H1 (cell line): ENCODE measurements at regions not wholly inside any gene's neighbourhood (a gene's known extent, or its start where the extent isn't known, plus 50 kb on each side); places are given as distances from the start of the nearest gene placed in this dataset.

Experiments
- CTCF ChIA-PET: fragments of 300-600 bp; sonication (Branson Sonifier 250); formaldehyde crosslinking; loops from one replicate; lab custom pipeline; 2021; ENCODE audit not compliant: partially characterized antibody; lab: Charles Lee
- POLR2A ChIA-PET: fragments of 300-600 bp; sonication (Branson Sonifier 250); formaldehyde crosslinking; loops from one replicate; lab custom pipeline; 2021; ENCODE audit warnings: inconsistent platforms; ENCODE audit not compliant: partially characterized antibody; lab: Charles Lee
- DNase-seq, 2 experiments: peaks; one replicate each; pipeline versions ENCODE4 v3.0.0 to v3.0.0-alpha.2; 2010 to 2022; ENCODE audit warnings: low spot score in 2 of 2, low read depth in 1 of 2, mixed read lengths in 1 of 2
- FAIRE-seq: peaks from 2 replicates; lab custom pipeline; 2011; peaks lifted over from hg19 to GRCh38; lab: Jason Lieb, UNC
- H2AFZ ChIP-seq: 2 replicates; pipeline ENCODE4 v1.8.1; 2012; ENCODE audit warnings: low read length, inconsistent platforms
- H2AK5ac ChIP-seq: 2 replicates; pipeline ENCODE4 v1.6.1; 2013; ENCODE audit warnings: low read depth, low read length
- H2BK120ac ChIP-seq: replicated peaks from 2 replicates; pipeline ENCODE3; 2013; ENCODE audit warnings: low read depth, low read length, inconsistent platforms
- H2BK12ac ChIP-seq: 2 replicates; pipeline ENCODE4 v1.6.1; 2013; ENCODE audit warnings: low read depth, low read length
- H2BK15ac ChIP-seq: 2 replicates; pipeline ENCODE4 v1.6.1; 2013; ENCODE audit warnings: low read length
- H2BK20ac ChIP-seq: 2 replicates; pipeline ENCODE4 v1.6.1; 2013; ENCODE audit warnings: low read length
- H2BK5ac ChIP-seq: 2 replicates; pipeline ENCODE4 v1.6.1; 2013; ENCODE audit warnings: low read depth, low read length
- H3K14ac ChIP-seq: 2 replicates; pipeline ENCODE4 v1.6.1; 2013; ENCODE audit warnings: inconsistent platforms; ENCODE audit not compliant: insufficient read length
- H3K18ac ChIP-seq: 2 replicates; pipeline ENCODE4 v1.6.1; 2013; ENCODE audit warnings: low read length; ENCODE audit errors: extremely low read depth
- H3K23ac ChIP-seq: 2 replicates; pipeline ENCODE4 v1.6.1; 2013; ENCODE audit warnings: inconsistent platforms; ENCODE audit not compliant: insufficient read length
- H3K23me2 ChIP-seq: 2 replicates; pipeline ENCODE4 v1.6.1; 2013; ENCODE audit warnings: low read depth, low read length
- H3K27ac ChIP-seq: 2 replicates; pipeline ENCODE4 v1.6.1; 2011; ENCODE audit warnings: low read depth, low read length, inconsistent platforms
- H3K27me3 ChIP-seq, 4 experiments: replicated peaks in 1 of 4; 1 replicate in 1 of 4; 2 replicates in 3 of 4; pipeline versions ENCODE4 v1.6.1 to v1.8.1; 2011 to 2013; ENCODE audit warnings: low read length in 3 of 4, mild to moderate bottlenecking in 3 of 4, inconsistent platforms in 2 of 4, mixed read lengths in 2 of 4, moderate library complexity in 1 of 4; ENCODE audit not compliant: control insufficient read depth in 3 of 4, insufficient read depth in 3 of 4; ENCODE audit errors: extremely low read depth in 1 of 4
- H3K36me3 ChIP-seq, 4 experiments: 2 replicates each; pipeline versions ENCODE4 v1.6.1 to v1.8.1; 2011 to 2013; ENCODE audit warnings: mild to moderate bottlenecking in 4 of 4, low read length in 3 of 4, moderate library complexity in 2 of 4, control low read depth in 1 of 4, inconsistent platforms in 1 of 4; ENCODE audit not compliant: insufficient read depth in 4 of 4, control insufficient read depth in 2 of 4
- H3K4ac ChIP-seq: replicated peaks from 2 replicates; pipeline ENCODE3; 2013; ENCODE audit warnings: low read length, low read depth, mixed read lengths, inconsistent platforms; ENCODE audit not compliant: insufficient read length
- H3K4me1 ChIP-seq, 4 experiments: replicated peaks in 1 of 4; 1 replicate in 1 of 4; 2 replicates in 3 of 4; pipeline versions ENCODE4 v1.6.1 to v1.8.1; 2011 to 2013; ENCODE audit warnings: low read length in 3 of 4, inconsistent platforms in 2 of 4, mixed read lengths in 1 of 4; ENCODE audit not compliant: insufficient read depth in 4 of 4, control insufficient read depth in 3 of 4
- H3K4me2 ChIP-seq, 2 experiments: 2 replicates each; pipeline versions ENCODE4 v1.6.1 to v1.8.1; 2011 to 2013; ENCODE audit warnings: low read depth in 2 of 2, low read length in 2 of 2, control low read depth in 1 of 2, inconsistent platforms in 1 of 2, mild to moderate bottlenecking in 1 of 2; ENCODE audit not compliant: insufficient read depth in 1 of 2
- H3K4me3 ChIP-seq, 4 experiments: fragments of 200-600, 300-600 bp in 1 of 4; sonication (generic), shearing (Covaris generic), sonication (Bioruptor Twin) in 1 of 4; 2 replicates each; pipeline versions ENCODE4 v1.5.1 to v1.8.1; 2011 to 2016; ENCODE audit warnings: low read length in 4 of 4, low read depth in 3 of 4, control low read depth in 2 of 4, inconsistent platforms in 2 of 4, mild to moderate bottlenecking in 2 of 4, mixed read lengths in 1 of 4, moderate library complexity in 1 of 4; ENCODE audit not compliant: insufficient read depth in 2 of 4; ENCODE audit errors: extremely low read depth in 1 of 4
- H3K56ac ChIP-seq: replicated peaks from 2 replicates; pipeline ENCODE3; 2013; ENCODE audit warnings: low read depth, mild to moderate bottlenecking, mixed read lengths, low read length, inconsistent platforms; ENCODE audit not compliant: insufficient read length
- H3K79me1 ChIP-seq: 2 replicates; pipeline ENCODE4 v1.6.1; 2013; ENCODE audit warnings: low read depth, low read length, control low read depth
- H3K79me2 ChIP-seq, 2 experiments: 2 replicates each; pipeline versions ENCODE4 v1.6.1 to v1.8.1; 2012 to 2013; ENCODE audit warnings: low read length in 2 of 2, mild to moderate bottlenecking in 2 of 2, inconsistent platforms in 1 of 2; ENCODE audit not compliant: insufficient read depth in 2 of 2, control insufficient read depth in 1 of 2
- H3K9ac ChIP-seq, 4 experiments: replicated peaks in 1 of 4; 1 replicate in 1 of 4; 2 replicates in 3 of 4; pipeline versions ENCODE4 v1.6.1 to v1.8.1; 2011 to 2013; ENCODE audit warnings: low read depth in 3 of 4, low read length in 3 of 4, control low read depth in 2 of 4, mild to moderate bottlenecking in 2 of 4, moderate library complexity in 2 of 4, inconsistent platforms in 1 of 4; ENCODE audit errors: extremely low read depth in 1 of 4
- H3K9me3 ChIP-seq, 2 experiments: 2 replicates each; pipeline versions ENCODE4 v1.6.1 to v1.8.1; 2012 to 2013; ENCODE audit warnings: mild to moderate bottlenecking in 2 of 2, moderate library complexity in 2 of 2, control low read depth in 1 of 2, inconsistent platforms in 1 of 2, low read depth in 1 of 2, low read length in 1 of 2, mixed read lengths in 1 of 2; ENCODE audit not compliant: insufficient read depth in 2 of 2
- H4K20me1 ChIP-seq, 2 experiments: replicated peaks in 1 of 2; 2 replicates each; pipeline versions ENCODE3 to v1.8.1; 2011 to 2013; ENCODE audit warnings: inconsistent platforms in 2 of 2, low read length in 2 of 2, mild to moderate bottlenecking in 1 of 2; ENCODE audit not compliant: insufficient read depth in 2 of 2, control insufficient read depth in 1 of 2
- H4K5ac ChIP-seq: 2 replicates; pipeline ENCODE4 v1.6.1; 2013; ENCODE audit warnings: low read length, low read depth, mixed read lengths, inconsistent platforms; ENCODE audit not compliant: insufficient read length
- H4K8ac ChIP-seq: 2 replicates; pipeline ENCODE4 v1.8.0; 2013; ENCODE audit warnings: mild to moderate bottlenecking, moderate library complexity, low read length, inconsistent platforms; ENCODE audit not compliant: insufficient read depth; ENCODE audit errors: extremely low read depth
- H4K91ac ChIP-seq: replicated peaks from 2 replicates; pipeline ENCODE3; 2013; ENCODE audit warnings: low read length, mixed read lengths, inconsistent platforms; ENCODE audit not compliant: insufficient read length
- BRCA1 ChIP-seq: IDR thresholded peaks from 2 replicates; pipeline ENCODE4 v1.6.1; 2012; ENCODE audit warnings: low read depth, low read length, improper control_type of control experiment
- CTBP2 ChIP-seq: IDR thresholded peaks from 2 replicates; pipeline ENCODE4 v1.7.0; 2011; ENCODE audit warnings: borderline replicate concordance, mild to moderate bottlenecking, moderate library complexity, mixed read lengths, low read length; ENCODE audit not compliant: insufficient read depth, insufficient read length
- RAD21 ChIP-seq, 2 experiments: IDR thresholded peaks in 1 of 2; conservative IDR thresholded peaks in 1 of 2; 2 replicates each; pipeline ENCODE4 v1.6.1; 2011; ENCODE audit warnings: low read depth in 2 of 2, low read length in 2 of 2, improper control_type of control experiment in 1 of 2, inconsistent platforms in 1 of 2, mild to moderate bottlenecking in 1 of 2, moderate library complexity in 1 of 2
- SIRT6 ChIP-seq: IDR thresholded peaks from one replicate; pipeline ENCODE4 v1.7.1; 2012; ENCODE audit warnings: low read length, inconsistent platforms
- TAF1 ChIP-seq: IDR thresholded peaks from 2 replicates; pipeline ENCODE4 v1.6.1; 2011; ENCODE audit warnings: mild to moderate bottlenecking, low read depth, low read length
- WGBS, 2 experiments: shearing (Covaris generic) in 1 of 2; methylation state at CpG; one replicate each; pipeline versions ENCODE4 v1.1.6 to v1.1.7; 2013 to 2015; ENCODE audit warnings: low lambda C conversion rate in 2 of 2, mixed read lengths in 2 of 2, inconsistent platforms in 1 of 2, low coverage in 1 of 2, missing lambda C conversion rate in 1 of 2; ENCODE audit not compliant: insufficient replicate concordance in 2 of 2, insufficient coverage in 1 of 2, insufficient read length in 1 of 2; ENCODE audit errors: extremely low coverage in 1 of 2, missing lambda C conversion rate in 1 of 2; 5-methylcytosine and 5-hydroxymethylcytosine counted together

GRCh38 chrX:22409418-22409817, 136.7 kb downstream of the CBLL2 start:
- FAIRE-seq, result no peak
- CTCF ChIA-PET, result interaction anchor here (0.6 kb wide), 1 partner anchor 273 kb away, joined by 3 read pairs; no protein-coding TSS in a partner anchor
- TF ChIP-seq TAF1 (no peak), CTBP2 (no peak), RAD21 (IDR thresholded peaks at IDR 0.05 in 1 of 2, conservative IDR thresholded peaks at IDR 0.05 in 1 of 2; ENCODE audit: low read depth in 2 of 2, low read length in 2 of 2) (no peak), SIRT6 (no peak), BRCA1 (no peak)

More at GRCh38 chrX:22409418-22409817, 136.7 kb downstream of the CBLL2 start:
- no peak overlapping the region for H3K18ac ChIP-seq
- H2BK20ac ChIP-seq, result no peak overlapping the region
- no peaks in the 10 kb centered on the region for H3K27me3 ChIP-seq
- no peak overlapping the region for H2AK5ac ChIP-seq
- H3K79me1 ChIP-seq, result no peaks in the 10 kb centered on the region
- no peak overlapping the region for H4K91ac ChIP-seq
- POLR2A ChIA-PET, result no interaction called here
- H4K5ac ChIP-seq, result no peak overlapping the region
- 83% methylated on average over 1 of the region's 1 CpG; no CpG with 5 or more reads in 1 of the 2 experiments for WGBS, 2 experiments
- H3K36me3 ChIP-seq, result no peaks in the 10 kb centered on the region
- no peak overlapping the region for H3K23ac ChIP-seq
- no peaks in the 10 kb centered on the region for H3K4me1 ChIP-seq
- no peak overlapping the region for H3K4me2 ChIP-seq
- no peak overlapping the region for H3K4ac ChIP-seq
- H3K9me3 ChIP-seq, result no peaks in the 10 kb centered on the region
- no peak overlapping the region for H3K27ac ChIP-seq
- no peaks in the 10 kb centered on the region for H3K79me2 ChIP-seq
- no peaks in the 10 kb centered on the region for H4K20me1 ChIP-seq
- H3K14ac ChIP-seq, result no peak overlapping the region
- no peak for DNase-seq
- no peaks in the 10 kb centered on the region for H3K23me2 ChIP-seq
- no peak overlapping the region for H3K4me3 ChIP-seq
- no peak overlapping the region for H2BK120ac ChIP-seq
- H2BK12ac ChIP-seq, result no peak overlapping the region
- no peak overlapping the region for H3K56ac ChIP-seq
- H2BK5ac ChIP-seq, result no peak overlapping the region
- no peak overlapping the region for H2BK15ac ChIP-seq
- H4K8ac ChIP-seq, result no peak overlapping the region
- no peak overlapping the region for H2AFZ ChIP-seq
- no peak overlapping the region for H3K9ac ChIP-seq
